WI38 (cell line): ENCODE measurements at regions not wholly inside any gene's neighbourhood (a gene's known extent, or its start where the extent isn't known, plus 50 kb on each side); places are given as distances from the start of the nearest gene placed in this dataset.

ENCODE experiments used
- H3K4me3 ChIP-seq: 2 replicates; pipeline ENCODE4 v1.5.1; 2011; ENCODE audit warnings: low read depth, mild to moderate bottlenecking, control low read depth, low read length
- TF ChIP-seq, protein P1 (sequence below): IDR thresholded peaks from 2 replicates; pipeline ENCODE4 v1.5.1; 2012; ENCODE audit warnings: low read depth, mild to moderate bottlenecking, control low read depth, low read length

GRCh38 chr20:58149437-58150091, 78.9 kb downstream of the ANKRD60 start:
- H3K4me3 ChIP-seq, result no peak overlapping the region

DNA sequence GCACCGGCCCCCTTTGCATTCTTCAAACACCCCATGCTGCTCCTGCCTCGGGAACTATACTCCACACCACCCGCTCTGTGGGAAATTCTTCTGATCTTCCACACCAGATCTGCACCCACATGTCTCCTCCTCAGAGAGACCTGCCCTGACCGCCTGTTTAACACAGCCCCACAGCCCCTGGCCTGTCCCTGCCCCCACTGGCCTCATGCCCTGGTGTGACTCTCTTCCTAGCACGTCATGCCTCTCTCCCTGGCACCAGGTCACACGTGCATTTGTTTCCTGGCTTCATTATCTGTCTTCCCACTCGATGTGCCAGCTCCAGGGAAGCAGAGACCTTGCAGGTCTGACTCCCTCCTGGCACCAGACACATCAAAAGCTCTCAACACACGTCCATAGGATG, 79.6 kb downstream of the ANKRD60 start:
- no peak overlapping the region for H3K4me3 ChIP-seq
- TF ChIP-seq, protein P1, sequence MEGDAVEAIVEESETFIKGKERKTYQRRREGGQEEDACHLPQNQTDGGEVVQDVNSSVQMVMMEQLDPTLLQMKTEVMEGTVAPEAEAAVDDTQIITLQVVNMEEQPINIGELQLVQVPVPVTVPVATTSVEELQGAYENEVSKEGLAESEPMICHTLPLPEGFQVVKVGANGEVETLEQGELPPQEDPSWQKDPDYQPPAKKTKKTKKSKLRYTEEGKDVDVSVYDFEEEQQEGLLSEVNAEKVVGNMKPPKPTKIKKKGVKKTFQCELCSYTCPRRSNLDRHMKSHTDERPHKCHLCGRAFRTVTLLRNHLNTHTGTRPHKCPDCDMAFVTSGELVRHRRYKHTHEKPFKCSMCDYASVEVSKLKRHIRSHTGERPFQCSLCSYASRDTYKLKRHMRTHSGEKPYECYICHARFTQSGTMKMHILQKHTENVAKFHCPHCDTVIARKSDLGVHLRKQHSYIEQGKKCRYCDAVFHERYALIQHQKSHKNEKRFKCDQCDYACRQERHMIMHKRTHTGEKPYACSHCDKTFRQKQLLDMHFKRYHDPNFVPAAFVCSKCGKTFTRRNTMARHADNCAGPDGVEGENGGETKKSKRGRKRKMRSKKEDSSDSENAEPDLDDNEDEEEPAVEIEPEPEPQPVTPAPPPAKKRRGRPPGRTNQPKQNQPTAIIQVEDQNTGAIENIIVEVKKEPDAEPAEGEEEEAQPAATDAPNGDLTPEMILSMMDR, result no peak

More at GRCh38 chr20:58149437-58150091, 78.9 kb downstream of the ANKRD60 start:
- TF ChIP-seq, protein P1, result no peak

DNA sequence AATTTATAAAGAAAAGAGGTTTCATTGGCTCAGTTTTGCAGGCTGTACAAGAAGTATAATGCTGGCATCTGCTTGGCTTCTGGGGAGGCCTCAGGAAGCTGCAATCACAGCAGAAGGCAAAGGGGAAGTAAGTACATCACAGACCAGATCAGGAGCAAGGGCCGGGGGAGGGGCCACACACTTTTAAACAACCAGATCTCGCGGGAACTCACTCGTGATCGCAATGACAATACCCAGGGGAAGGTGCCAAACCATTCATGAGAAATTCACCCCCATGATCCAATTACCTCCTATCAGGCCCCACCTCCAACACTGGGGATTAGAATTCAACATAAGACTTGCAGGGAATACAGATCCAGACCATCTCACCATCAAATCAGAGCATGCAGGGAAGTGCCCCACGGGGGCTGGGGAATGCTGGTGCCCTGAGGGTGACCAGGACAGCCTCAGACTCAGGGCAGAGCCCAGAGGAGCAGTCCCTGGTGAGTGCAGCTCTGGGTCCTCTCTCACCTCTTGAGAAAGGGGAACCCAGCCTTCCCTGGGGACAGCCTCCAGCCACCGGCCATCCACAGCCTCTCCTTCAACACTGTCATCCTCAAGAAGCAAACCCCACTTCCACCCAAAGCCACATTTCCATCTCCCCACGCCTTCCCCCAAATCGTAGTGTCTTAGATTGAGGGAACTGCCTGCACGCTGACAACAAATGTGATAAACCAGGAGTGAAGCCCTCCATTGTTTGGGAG, 80.7 kb downstream of the ANKRD60 start:
- TF ChIP-seq, protein P1, result no peak
- no peak overlapping the region for H3K4me3 ChIP-seq

DNA sequence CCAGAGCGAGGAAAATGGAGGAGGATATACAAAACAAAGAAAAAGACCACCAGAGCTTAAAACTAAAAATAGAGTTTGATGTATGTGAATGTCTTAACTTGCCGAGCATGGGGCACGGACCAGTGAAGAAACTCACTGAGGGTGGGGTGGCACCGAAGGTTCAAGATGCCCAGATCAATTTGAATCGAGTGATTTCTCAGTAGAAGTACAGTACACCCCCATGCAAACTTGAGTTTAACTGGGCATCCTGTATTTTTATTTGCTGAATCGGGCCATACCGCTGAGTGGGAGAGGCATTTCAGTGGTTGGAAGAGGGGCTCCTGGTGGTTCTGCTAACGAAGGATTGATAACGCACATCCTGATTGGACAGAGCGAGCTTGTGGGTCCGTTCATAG, 81.7 kb downstream of the ANKRD60 start:
- TF ChIP-seq, protein P1, result no peak
- no peak overlapping the region for H3K4me3 ChIP-seq

- TF ChIP-seq, protein P1, result no peak
- H3K4me3 ChIP-seq, result no peak overlapping the region
Measured at GRCh38 chr20:58146081-58146745, 82.2 kb downstream of the ANKRD60 start.

GRCh38 chr20:58145506-58146080, 82.9 kb downstream of the ANKRD60 start:
- no peak overlapping the region for H3K4me3 ChIP-seq
- TF ChIP-seq, protein P1, result no peak

GRCh38 chr20:58144096-58144495, 84.4 kb downstream of the ANKRD60 start:
- H3K4me3 ChIP-seq, result no peak overlapping the region
- TF ChIP-seq, protein P1, result no peak
